NCI-H2227 treated with DMSO at 0.1 percent for 48 hours (cell line): ENCODE measurements at regions not wholly inside any gene's neighbourhood (a gene's known extent, or its start where the extent isn't known, plus 50 kb on each side); places are given as distances from the start of the nearest gene placed in this dataset.
A peak's percentile ranks its signal among the peaks of the same experiment; 100 is the strongest.
"Not testable (repeated sequence)": the region's sequence is repeated elsewhere in the genome, so short reads cannot be mapped to it uniquely, and the experiment has no call there.

Experiments
- DNase-seq: peaks from one replicate; lab custom pipeline; 2025; lab: John Stamatoyannopoulos, UW

DNA sequence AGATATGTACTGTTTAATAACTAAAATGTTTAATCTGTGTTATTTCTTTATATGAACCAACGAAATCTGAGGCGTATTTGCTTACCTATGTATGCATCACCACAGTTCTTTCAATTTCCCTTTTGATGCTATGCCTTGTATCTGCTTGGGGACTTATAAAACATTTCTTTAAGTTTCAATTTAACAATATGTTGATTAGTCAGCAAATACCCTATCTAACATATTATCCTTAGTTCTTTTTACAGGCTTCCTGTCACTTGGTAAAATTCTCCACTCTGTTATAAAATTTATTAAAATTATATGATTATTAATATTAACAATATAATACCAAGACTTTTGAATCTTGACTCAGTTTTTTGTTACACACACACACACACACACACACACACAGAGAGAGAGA is 174.3 kb downstream of the CPS1 start:
- no peak for DNase-seq

- not testable (repeated sequence) for DNase-seq
Observed at GRCh38 chr2:210746826-210747225, 190.4 kb downstream of the CPS1 start.

- no peak for DNase-seq
Observed at GRCh38 chr2:210752532-210752931, 196.1 kb downstream of the CPS1 start.

GRCh38 chr2:210753386-210753785 is 197.0 kb downstream of the CPS1 start:
- no peak for DNase-seq

GRCh38 chr2:210756855-210757254 is 200.5 kb downstream of the CPS1 start:
- no peak for DNase-seq

GRCh38 chr2:210762604-210763588 is 206.5 kb downstream of the CPS1 start:
- DNase-seq: no peak

DNA sequence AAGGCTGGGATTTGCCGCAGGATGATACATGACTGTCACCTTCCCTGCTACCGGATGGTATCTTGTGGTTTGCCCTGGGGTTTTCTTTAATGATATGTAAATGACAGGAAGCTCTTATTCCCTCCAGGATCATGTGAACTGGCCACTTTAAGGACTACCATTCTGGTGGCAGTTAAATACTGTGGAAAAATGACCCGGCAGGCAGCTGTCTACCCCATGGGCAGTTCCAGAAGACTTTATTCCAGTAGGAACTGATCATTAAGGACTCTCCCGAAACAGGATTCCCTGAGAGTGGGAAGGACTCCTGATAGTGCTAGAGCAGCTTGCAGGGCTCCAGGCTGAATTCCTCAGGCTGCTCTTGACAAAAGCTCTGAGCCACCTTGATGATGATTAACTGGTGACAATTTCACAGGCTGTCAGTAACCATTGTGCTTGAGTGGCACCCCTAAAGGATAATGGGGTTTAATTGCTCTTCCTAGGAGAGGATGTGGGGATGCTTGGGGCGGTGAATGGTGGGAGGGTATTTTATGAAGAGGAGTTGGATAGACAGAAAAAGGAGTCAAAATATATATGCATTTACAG is 212.0 kb downstream of the CPS1 start:
- peak; percentile 80 for DNase-seq

- no peak for DNase-seq
Observed at GRCh38 chr2:210776756-210777155, 220.4 kb downstream of the CPS1 start.

- no peak for DNase-seq
Observed at GRCh38 chr2:210782222-210782621, 225.8 kb downstream of the CPS1 start.

GRCh38 chr2:210787831-210788230 is 231.4 kb downstream of the CPS1 start:
- DNase-seq: not testable (repeated sequence)

DNA sequence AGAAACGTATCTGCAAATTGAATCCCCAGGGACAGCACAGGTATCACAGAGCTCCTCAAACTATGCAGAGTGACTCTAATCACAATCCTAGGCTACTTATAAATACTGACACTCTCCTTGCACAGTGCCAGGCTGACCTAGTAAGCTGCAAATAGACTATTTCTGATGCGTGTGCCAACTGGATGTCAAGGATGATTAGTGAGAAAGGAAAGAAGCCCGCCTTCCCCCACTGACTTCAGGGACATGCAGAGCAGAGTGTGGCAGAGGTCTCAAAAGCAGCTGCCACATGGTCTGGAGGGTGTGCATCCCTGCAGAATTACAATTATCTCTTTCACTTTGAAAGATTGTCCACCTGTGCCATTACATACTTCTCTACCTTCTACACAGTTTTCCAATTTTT is 235.6 kb downstream of the CPS1 start:
- DNase-seq: peak; percentile 24

DNA sequence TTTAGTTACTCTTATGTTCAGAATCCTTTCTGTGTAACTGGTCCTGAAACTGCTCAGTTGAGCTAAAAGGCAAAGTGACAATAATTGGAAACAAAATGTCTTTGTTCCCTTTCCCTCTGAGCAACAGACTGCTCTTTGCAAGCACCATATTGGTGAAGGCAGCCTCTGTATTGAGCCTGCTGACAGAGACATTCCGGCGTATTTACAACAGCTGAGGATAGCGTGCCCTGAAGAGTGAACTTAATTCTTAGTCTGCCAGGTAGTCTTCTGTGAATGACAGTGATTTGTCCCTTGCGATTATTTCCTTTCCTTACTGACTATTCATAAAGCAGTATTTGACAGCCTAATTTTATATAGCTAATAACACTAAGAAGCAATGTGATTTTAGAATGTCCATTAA is 239.1 kb downstream of the CPS1 start:
- no peak for DNase-seq

DNA sequence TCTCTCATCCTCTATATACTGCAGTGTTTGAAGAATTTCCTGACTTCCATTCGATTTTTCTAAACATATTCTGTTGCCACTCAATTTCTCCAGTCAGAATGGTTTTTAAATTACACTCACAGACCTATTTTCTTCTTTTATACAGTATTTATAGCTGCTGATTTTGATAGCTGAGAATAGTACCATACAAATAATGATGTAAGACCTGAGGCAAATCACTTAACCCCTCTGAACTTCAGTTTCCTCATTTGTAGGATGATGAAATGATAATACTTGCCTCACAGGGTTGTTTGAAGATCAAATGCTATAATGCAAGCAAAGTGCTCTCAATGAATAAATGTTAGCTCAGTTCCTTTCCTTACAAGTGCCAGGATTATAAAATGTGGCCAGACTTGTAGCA is 241.8 kb downstream of the CPS1 start:
- DNase-seq: no peak

DNA sequence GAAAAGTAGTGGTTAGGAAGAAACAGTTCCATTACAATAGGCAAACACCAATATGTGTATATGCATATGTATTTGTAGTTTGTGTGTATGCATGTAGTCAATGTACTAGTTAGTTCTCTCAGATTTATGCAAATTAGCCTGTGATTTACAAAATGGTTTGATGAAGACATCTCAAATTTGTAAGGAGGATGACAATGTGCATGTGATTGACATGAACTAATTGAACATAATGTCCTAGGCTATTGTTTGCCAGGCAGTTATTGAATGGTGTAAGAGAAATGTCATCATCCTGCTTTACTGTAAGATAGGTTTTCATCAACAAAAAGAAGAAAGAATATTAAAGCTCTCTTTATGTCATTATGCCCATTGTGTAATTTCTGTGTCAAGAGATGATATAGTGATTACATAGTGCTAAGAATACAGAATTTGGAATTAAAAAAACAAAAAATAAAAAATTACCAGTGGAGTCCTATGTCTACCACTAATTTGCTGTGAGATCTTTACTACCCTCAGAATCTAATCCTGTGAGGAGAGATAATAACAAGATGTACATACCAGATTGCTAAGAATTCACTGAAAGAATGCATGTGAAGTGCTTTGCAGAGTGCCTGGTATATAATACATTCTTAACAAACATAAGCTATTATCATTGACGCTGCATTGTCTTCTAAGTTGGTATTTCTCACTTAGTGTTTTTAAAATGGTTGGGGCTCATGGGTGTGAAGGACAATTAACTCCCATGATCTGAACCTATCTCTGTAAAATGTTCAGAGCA is 258.0 kb downstream of the CPS1 start:
- no peak for DNase-seq

DNA sequence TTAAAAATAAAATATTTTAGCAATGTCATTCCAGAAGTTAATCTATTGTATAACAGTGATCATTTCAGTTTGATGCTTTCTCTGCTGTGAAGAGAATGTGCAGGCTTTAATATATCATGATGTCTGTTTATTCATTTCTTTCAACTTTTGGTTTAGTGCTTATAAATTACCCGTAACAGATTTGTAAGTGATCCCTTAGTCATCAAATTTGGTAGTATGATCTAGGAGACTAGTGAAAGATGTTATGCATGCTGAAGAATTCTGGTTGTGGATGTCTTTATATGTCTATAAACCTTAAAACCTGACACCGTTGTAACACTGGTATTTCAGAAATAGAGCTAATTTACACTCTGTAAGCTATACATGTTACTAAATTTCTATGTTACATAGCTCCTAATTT is 260.4 kb downstream of the CPS1 start:
- no peak for DNase-seq

DNA sequence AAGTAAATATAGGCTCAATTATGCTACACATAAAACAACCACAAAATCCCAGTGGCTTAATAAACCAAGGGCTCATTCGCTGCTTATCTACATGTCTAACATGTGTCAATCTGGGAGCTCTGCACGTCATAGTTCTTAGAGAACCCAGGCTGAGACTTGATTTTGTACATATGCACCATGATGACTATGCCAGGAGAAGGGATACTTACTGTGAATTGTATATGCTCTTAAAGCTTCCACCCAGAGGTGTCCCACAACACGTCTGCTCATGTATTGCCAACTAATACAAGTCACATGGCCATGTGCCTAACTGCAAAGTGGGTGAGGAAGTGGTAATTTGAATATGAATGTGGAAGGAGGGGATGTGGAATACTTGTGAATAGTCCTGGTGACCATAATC is 262.1 kb downstream of the CPS1 start:
- no peak for DNase-seq

GRCh38 chr2:210833403-210833802 is 277.0 kb downstream of the CPS1 start:
- DNase-seq: no peak

DNA sequence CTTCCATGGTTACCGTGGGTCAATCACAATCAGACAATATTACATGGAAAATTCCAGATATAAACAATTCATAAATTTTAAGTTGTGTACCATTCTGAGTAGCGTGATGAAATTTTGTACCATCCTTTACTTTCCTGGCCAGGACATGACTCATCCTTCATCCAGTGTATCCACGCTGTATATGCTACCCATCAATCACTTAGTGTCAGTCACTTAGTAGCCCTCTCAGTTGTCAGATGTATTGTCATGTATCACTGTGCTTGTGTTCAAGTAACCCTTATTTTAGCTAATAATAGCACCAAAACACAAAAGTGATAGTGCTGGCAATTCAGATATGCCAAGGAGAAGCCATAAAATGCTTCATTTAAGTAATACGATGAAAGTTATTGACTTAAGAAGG is 282.6 kb downstream of the CPS1 start:
- DNase-seq: no peak

- no peak for DNase-seq
Observed at GRCh38 chr2:210839450-210839849, 283.1 kb downstream of the CPS1 start.

DNA sequence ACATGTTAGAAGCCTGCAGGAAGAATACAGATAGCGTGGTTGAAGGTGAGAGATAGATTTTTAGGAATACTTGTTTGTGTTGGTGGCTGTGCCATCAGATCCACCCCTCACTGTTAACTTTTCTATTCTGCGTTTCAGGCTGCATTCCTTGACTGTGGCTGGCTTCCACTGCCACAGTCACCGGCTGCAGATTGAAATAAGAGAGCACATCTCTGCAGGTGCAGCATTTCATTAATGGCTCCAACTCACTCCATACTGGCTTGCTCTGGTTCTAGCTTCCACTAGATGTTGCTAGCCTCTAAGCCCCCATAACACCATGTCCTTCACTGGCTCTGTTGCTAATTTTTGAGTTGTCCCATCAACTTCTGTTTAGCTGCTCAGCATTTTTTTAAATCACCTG is 286.5 kb downstream of the CPS1 start:
- DNase-seq: no peak

DNA sequence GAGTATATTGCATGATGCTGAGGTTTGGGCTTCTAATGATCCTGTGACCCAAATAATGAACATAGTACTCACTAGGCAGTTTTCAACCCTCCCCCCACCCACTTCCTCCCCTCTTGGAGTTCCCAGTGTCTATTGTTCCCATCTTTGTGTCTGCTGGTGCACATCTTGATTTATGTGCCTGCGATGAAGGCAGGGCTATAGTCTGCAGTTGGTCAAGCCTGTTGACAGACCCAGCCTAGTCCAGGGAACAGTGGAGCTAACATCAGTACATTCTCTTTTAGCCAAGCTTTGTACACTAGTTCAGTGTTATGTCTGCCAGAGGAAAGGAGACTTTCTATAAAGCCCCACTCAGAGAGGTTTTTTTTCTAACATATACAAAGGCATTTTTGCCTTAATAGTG is 287.6 kb downstream of the CPS1 start:
- DNase-seq: no peak

- DNase-seq: peak; percentile 19
Observed at GRCh38 chr2:210859314-210859713, 302.9 kb downstream of the CPS1 start.

GRCh38 chr2:210860276-210860675 is 303.9 kb downstream of the CPS1 start:
- DNase-seq: peak; percentile 63
